OCI-LY7 (cell line): ENCODE measurements at regions not wholly inside any gene's neighbourhood (a gene's known extent, or its start where the extent isn't known, plus 50 kb on each side); places are given as distances from the start of the nearest gene placed in this dataset.

Source experiments
- CTCF ChIP-seq: fragments of 200-600 bp; sonication (generic); conservative IDR thresholded peaks from 2 replicates; pipeline ENCODE4 v1.5.1; 2014; ENCODE audit warnings: mild to moderate bottlenecking, antibody characterized with exemption, low read length, moderate library complexity, mixed read lengths
- EZH2phosphoT487 ChIP-seq: fragments of 200-600 bp; sonication (generic); IDR thresholded peaks from 2 replicates; pipeline ENCODE4 v1.6.1; 2018; ENCODE audit warnings: low read depth, borderline replicate concordance, mild to moderate bottlenecking, mixed run types, antibody characterized with exemption, low read length, moderate library complexity, mixed read lengths

GRCh38 chr5:121745407-121745806, 106.3 kb upstream of the FTMT start:
- no peak for TF ChIP-seq CTCF
- no peak for TF ChIP-seq EZH2phosphoT487
